ENCODE measurements at regions not wholly inside any gene's neighbourhood (a gene's known extent, or its start where the extent isn't known, plus 50 kb on each side); places are given as distances from the start of the nearest gene placed in this dataset.

GRCh38 chr5:67262206-67262605, 65.6 kb upstream of the CD180 start:
- TF ChIP-seq SIN3A (IDR thresholded peaks at IDR 0.05; ENCODE audit: borderline replicate concordance, insufficient read depth, low read length) (no peak), POLR2AphosphoS5 (IDR thresholded peaks at IDR 0.05; ENCODE audit: low read depth, low read length) (no peak), REST (IDR thresholded peaks at IDR 0.05; ENCODE audit: insufficient read depth in 1 of 2, low read depth in 2 of 2, low read length in 2 of 2) (no peak), TAF1 (IDR thresholded peaks at IDR 0.05; ENCODE audit: borderline replicate concordance, insufficient read depth, low read length) (no peak)

All from PFSK-1 (cell line).